ENCODE measurements at regions not wholly inside any gene's neighbourhood (a gene's known extent, or its start where the extent isn't known, plus 50 kb on each side); places are given as distances from the start of the nearest gene placed in this dataset.
"Not testable (repeated sequence)": the region's sequence is repeated elsewhere in the genome, so short reads cannot be mapped to it uniquely, and the experiment has no call there.

DNA sequence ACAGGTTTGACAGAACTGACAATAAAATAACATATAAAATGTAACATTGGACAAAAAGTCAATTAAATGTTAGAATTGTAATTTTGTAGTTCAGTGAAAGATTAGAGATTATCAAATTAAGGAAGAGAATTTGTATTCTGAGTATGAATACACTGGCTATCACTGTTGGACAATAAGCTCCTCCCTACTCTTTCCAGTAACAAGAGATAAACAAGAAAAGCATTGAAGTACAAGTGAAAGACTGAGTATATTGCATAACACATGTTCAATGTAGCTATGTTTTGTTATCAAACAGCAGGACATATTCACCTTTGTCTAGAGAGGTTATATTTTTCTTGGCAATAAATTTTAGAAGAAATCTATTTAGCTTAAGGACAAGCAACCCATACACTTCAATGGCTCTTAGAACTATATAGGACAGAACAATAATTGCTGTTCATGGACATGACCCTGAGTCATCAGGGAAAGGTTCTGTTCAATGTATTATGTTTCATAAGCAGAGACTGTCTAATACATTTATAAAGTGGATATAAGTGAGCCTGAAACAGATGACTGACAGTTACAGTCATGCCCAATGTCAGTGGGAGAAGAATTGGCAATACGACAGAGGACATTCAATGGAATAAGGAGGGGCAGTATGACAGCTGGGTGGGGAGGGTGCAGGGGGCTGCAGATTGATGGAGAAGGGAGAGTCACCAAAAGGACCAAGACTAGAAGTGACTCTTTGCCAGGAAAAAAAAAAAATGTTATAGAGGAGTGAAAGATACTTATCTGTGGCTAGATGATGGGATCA lies 520.4 kb downstream of the FRK start:
- DNase-seq: no peak

DNA sequence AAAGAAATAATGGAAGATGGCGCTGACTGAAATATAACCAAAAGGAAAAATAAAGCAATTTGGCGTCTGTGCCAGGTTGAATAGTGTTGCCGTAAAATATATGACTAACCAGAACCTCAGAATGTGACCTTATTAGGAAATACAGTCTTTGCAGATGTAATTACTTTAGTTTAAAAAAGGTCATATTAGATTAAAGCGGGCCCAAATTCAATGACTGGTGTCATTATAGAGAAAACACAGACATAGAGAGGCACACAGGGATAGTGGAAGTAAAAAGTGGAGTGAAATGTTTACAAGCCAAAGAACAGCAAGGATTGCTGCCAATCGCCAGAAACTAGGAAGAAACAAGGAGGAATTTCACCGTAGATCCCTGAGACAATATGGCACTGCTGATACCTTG lies 521.2 kb downstream of the FRK start:
- no peak for DNase-seq

DNA sequence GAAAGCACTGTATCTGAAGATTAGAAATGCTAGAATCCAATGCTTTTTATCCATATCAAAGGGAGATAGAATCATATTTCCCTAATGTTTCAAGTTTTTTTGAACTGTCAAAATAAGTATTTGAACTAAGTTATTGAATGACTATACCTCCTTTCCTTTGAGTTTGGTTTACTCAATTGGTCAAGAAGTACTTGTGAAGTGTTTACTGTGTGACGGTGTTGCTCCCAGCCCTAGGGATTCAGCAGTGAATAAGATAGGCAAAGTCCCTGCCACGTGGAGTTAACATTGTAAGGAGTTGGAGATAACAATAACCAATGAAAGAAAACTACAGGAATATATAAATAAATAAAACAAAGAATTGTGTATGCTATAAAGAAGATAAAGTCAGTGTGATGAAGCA lies 535.9 kb downstream of the FRK start:
- no peak for DNase-seq

DNA sequence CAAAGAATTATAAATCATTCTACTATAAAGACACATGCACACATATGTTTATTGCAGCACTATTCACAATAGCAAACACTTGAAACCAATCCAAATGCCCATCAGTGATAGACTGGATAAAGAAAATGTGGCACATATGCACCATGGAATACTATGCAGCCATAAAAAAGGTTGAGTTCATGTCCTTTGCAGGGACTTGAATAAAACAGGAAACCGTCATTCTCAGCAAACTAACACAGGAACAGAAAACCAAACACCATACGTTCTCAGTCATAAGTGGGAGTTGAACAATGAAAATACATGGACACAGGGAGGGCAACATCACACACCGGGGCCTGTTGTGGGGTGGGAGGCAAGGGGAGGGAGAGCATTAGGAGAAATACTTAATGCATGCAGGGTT lies 538.9 kb downstream of the FRK start:
- not testable (repeated sequence) for DNase-seq

DNA sequence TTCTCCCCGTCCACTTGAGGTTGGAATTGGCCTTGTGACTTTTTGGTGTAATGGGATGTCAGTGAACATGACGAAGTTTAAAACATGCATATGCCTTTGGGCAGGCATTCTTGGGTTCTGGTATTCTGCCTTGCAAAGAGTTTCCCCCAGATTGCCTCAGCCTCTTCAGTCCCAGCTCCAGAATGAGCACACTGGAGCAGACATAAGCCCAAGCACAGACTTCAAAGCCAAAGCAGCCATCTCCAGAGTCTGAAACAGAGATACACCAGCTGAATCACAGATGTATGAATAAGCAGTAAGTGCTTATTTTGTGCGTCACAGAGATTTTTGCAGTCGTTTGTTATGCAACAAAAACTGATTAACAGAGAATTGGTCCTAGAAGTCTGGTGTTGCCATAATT lies 546.0 kb downstream of the FRK start:
- DNase-seq: no peak

DNA sequence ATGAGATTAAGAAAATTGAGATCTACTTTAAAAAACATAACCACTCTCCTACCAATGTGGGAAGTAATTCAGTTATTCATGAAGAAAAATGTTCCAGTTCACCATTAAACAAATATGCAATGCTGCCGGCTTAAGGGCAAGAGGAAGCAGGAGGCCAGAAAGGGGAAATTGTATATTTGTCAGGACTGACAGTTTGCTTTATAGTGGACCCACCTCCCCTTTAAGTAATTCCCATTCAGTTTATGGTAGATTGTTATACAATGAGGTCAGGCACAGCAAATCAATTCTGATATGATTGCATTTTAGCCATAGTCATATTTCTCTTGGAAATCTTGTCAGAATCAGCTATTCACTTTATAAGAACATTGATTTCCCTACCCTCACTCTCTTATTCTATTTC lies 547.8 kb downstream of the FRK start:
- no peak for DNase-seq

DNA sequence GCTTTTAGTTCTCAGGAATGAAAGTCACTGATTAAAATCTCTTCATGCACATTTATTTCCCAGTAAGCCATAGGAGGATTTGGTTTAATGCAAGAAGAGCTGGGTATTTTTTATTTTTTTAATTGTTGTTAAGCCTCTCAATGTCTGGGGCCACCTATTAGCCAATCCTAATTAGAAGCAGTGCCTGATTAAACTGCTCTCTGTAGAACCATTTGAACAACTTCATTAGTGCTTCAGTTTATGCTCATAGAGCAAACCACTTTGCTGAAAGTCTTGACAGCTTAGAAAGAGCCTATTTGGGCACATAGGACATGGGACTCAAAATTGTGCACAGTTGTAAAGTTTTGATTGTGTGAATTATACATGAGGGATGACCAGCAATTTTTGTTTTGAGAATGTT lies 548.9 kb downstream of the FRK start:
- no peak for DNase-seq

DNA sequence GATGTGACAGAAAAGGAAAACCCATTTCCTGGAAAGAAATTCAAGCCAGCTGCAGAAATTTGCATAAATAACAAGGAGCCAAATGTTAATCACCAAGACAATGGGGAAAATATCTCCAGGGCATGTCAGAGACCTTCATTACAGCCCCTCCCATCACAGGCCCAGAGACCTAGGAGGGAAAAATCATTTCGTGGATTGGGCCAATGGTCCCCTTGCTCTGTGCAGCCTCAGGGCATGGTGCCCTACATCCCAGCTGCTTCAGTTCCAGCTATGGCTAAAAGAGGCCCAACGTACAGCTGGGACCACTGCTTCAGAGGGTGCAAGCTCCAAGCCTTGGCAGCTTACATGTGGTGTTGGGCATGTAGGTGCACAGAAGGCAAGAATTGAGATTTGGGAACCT lies 558.3 kb downstream of the FRK start:
- not testable (repeated sequence) for DNase-seq

DNA sequence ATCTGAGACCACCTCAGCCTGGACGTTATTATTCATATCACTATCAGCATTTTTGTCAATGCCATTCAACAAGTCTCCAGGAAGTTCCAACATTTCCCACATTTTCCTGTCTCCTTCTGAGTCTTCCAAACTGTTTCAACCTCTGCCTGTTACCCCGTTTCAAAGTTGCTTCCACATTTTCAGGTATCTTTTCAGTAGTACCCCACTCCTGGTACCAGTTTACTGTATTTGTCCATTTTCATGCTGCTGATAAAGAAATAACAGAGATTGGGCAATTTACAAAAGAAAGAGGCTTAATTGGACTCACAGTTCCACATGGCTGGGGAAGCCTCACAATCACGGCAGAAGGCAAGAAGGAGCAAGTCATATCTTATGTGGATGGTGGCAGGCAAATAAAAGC lies 565.5 kb downstream of the FRK start:
- no peak for DNase-seq

DNA sequence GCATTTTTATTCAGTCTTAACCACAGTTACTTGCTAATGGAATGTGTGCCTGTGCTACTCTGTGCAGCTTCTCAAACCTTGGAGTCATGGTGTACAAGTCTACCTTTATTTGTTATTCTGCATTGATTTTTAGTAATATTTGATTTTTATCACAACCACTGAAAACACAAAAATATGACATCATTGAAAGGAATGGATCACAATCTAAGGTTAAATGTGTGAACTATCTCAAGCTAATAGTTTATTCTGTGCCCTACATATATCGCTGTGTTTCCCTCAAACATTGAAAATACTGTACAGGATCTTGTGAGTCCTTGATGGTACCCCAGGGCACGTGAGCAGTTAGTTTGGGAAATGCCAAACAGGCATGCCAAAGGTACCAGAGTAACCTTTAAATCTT lies 573.4 kb downstream of the FRK start:
- DNase-seq: no peak

DNA sequence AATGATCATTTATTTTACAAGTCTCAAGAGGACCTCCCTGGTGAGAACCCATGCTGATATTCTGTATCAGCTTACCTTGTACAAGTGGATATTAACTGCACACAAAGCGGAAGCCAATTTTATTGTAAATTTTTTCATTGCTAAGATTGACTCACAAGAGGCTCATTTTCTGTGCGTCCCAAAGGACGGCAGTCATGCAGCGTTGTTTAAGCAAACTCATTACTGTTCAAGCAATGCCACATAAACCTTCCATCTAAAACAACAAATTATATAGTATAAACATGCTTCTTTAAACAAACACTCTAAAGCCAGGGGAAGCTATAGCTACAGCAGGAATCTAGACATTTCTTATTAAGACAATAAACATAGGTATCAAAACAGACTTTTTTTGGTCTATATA lies 575.3 kb downstream of the FRK start:
- DNase-seq: no peak

DNA sequence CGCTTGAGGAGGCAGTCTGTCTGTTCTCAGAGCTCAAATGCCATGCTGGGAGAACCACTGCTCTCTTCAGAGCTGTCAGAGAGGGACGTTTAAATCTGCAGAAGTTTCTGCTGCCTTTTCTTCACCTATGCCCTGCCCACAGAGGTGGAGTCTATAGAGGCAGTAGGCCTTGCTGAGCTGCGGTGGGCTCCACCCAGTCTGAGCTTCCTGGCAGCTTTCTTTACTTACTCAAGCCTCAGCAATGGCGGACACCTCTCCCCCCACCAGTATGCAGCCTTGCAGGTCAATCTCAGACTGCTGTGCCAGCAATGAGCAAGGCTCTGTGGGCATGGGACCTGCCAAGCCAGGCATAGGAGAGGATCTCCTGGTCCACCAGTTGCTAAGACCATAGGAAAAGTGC lies 580.1 kb downstream of the FRK start:
- not testable (repeated sequence) for DNase-seq

DNA sequence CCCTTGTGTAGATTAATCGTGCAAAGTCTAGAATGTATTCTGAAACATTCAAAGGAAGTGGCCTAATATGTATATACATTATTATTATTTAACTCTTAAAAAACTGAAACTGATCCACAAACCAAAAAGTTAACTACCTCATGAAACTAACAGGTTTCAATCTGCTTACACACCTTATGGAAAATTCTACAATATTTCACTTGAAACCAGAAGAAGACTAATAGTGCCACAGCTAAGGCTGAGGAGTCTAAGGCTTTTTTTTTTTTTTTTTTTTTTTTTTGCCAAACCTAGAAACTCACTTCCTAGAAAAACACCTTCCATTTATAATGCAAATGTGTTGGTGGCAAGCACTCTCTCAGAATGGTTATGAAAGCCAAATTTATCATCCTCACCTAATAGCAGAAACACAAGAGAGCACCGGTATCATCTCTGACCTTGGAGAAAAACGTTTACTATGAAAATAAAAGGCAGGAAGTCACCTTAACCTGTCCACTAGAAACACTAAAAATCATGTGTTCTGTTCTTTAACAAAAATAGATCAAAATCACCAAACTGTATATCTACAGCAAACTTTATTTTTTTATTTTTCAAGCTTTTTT lies 586.1 kb downstream of the FRK start:
- DNase-seq: no peak

DNA sequence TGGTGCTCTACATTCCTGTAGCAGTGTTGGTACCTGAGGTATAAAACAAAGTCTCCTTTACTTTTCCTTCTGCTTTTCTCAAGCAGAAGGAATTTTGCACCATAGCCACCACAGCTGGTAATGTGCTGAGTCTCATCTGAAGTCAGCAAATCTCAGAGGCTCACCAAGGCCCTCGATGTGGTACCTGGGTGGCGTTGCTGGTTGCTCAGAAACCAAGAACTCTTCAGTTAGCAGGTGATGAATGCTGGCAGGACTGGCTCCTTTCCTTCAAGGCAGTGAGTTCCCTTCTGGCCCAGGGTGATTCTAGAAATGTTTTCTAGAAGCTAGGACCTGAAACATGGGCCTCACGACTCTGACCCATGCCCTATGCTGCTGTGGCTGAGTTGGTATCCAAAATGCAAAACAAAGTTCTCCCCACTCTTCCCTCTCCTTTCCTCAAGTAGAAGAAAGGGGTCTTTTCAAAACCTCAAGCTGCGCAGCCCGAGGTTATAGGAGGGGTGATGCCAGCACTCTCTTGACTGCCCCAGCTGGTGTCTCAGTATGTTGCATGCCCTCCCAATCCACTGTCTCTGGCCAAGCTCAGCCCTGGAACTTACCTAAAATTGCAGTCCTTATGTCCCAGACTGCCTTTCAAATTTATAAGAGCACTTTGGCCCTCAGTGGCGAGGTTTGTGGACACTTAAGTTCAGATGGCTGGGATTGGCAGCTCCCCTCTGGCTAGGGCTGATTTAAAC lies 592.3 kb downstream of the FRK start:
- DNase-seq: no peak

DNA sequence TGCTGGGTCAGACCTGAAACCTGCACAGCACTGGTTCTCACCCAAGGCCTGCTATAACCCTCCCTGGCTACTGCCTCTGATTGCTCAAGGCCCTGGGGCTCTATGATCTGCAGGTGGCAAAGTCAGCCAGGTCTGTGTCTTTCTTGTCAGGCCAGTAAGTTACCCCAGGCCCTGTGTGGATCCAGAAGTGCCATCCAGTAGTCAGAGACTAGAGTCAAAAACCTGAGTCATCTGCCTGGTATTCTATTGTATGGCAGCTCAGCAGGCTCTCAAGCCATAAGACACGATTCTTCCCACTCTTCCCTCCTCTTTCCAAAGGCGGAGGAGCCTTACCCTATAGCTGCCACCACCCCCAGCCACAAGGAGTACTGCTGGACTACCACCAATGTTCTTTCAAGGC lies 593.0 kb downstream of the FRK start:
- DNase-seq: no peak

DNA sequence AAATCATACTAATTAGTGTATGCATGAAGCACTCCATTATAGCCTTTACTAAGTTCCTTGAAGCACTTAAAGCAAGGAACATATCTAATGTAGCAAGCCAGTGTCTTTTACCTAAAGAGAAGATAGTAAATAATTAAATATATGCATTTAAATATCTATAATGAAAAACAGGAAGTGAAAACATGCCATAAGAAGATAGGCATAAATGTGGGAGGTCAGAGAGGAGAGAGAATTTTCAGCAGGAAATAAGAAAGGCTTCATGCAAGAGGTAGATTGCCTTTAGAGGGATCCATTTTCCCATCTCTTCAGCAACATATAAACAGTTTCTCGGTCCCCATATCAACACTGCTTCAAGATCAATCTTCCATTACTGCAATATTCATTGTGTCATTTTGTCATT lies 599.8 kb downstream of the FRK start:
- DNase-seq: no peak

DNA sequence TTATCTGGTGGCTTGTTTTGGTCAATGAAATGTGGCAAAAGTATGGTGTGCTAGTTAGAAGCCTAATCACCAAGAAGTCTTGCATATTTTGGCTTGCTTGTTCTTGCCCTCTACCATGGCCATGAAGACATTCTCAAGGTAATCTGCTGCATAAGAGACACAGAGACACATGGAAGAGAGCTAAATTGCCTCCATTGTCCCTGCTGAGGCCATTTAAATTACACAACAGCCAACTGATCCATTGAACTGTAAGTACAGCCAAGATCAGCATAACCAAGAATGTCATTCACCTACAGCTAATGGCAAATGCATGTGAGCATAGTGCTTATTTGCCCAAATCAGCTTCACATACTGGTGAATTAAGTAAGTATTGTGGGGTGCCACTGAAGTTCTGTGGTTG lies 603.8 kb downstream of the FRK start:
- DNase-seq: no peak

DNA sequence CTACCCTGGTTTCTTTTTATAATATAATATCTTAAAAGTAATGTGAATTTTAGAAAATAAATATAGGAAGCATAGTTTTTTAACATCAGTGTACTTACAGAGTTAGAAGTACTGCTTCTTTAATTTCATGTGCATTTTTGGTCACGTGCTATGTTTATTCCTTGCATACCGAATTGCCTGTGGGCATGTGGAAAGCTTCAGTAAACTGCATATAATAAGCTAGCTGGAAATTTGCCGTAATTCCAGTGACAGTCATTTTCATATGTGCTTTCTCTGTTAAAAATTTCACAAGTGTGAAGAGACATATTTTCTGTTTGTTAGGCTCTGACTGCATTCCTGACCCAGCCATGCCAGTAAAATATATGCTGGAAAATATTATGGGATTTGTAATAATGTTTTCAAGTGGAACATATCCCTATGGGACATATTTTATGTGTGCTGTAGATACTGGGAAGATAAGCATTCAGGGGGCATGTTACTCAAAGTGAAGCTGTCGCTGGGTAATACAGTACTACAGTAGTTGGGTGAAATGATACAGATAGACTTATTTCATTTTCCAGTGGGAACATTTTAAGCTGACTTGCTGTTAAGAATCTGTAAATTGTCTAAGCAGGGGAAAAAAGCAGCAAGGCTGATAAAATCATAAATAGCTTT lies 616.7 kb downstream of the FRK start:
- DNase-seq: no peak

DNA sequence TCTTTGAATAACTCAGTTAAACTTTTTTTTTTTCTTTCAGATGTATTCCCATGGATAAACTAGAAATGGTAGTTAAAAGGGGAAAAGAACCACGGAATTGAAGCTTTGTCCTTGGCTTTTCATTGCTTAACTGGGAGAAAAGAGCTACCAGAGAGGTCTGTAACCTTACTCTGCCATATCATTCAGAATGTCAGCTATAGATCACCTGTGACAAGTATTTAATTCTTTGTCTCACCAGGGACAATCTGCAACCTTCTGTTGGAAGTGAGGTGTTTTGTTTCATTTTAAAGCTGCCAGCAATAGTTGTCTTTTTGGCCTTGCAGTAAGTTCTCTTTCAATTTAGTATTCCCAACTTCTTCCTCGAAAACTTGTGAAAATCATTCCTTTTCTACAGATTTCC lies 618.4 kb downstream of the FRK start:
- DNase-seq: no peak

DNA sequence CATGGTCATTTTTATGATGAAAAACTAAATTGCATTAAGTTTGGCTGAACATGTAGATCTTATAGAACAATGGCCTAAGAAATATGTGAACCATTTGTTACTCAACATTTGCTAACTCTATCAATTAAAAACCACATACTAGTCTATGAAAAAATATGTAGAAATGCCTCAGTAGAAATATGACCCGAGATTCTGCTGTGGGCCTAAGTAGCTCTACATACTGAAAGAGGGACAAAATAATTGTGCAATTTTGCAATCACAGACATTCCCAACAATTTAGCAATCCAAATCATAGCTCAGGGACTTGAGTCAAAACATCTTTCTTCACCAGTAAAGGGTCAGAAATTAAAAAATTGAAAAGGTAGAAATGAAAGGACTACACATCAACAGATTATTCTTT lies 619.0 kb downstream of the FRK start:
- DNase-seq: no peak

DNA sequence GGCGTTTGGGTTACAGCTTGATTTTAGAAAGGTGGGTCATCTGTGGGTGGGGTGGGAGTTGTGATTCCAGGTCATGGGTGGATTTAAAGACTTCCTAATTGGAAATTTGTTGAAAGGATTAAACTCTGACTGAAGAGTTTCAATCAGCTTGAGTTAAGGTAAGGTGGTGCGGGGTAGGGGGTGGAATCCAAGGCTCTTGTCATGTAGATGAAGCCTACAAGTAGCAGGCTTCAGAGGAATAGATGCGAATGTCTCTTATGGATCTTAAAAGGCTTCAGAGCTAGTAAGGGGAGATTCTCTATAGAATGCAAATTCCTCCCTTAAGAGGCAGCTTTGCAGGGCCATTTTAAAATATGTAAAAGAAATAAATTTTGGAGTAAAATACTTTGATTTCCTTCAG lies 645.3 kb downstream of the FRK start:
- no peak for DNase-seq

DNA sequence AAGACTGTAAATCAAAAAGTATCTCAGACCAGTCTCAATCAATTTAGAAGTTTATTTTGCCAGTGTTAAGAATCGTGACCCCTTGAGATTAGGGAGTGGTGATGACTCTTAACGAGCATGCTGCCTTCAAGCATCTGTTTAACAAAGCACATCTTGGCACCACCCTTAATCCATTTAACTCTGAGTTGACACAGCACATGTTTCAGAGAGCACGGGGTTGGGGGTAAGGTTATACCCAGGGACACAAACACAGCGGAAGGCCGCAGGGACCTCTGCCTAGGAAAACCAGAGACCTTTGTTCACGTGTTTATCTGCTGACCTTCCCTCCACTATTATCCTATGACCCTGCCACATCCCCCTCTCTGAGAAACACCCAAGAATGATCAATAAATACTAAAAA lies 645.8 kb downstream of the FRK start:
- DNase-seq: not testable (repeated sequence)

DNA sequence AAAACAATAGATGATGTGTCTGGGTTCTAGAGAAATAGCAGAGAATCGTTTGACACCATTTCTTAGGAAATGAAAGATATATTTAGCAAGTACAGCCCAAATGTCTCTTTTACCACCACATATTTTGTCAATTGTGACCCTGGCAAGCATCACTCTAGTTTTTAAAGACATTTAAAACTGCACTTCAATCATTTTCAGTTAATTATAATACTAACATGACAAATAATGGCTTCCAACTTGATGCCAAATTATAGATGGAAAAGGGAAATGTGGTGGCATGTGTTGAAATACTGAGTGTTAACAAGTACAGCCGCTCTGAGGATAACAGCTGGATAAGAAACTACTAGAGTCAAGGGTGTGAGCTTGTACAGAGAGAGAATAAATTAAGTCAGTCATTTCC lies 648.9 kb downstream of the FRK start:
- no peak for DNase-seq

DNA sequence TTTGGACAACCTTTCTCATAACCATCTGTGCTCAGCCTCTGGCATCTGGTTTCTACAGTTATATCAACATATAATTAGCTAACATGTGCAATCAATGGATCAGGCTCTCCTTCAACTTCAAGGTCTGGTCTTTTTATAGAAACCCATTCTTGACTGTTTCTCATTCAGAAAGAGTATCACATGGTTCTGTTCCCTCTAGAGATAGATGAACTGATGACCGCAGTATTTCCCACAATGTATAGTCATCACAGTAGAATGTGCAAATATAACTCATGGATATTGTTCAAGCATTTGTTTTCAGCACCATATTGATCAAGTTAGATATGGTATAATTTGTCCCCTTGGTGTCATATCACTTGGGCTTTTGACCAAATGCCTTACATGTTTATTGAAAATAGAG lies 656.2 kb downstream of the FRK start:
- no peak for DNase-seq

Measured in kidney glomerular epithelial cell (primary cell).